H9 (cell line): ENCODE measurements at regions not wholly inside any gene's neighbourhood (a gene's known extent, or its start where the extent isn't known, plus 50 kb on each side); places are given as distances from the start of the nearest gene placed in this dataset.

Experiments used
- DNase-seq: peaks from one replicate; pipeline ENCODE4 v3.0.0-alpha.2; 2017
- H2AFZ ChIP-seq: one replicate; pipeline ENCODE4 v1.6.1; 2013; ENCODE audit warnings: mild to moderate bottlenecking, low read length, control low read depth, moderate library complexity
- H2AK5ac ChIP-seq: 2 replicates; pipeline ENCODE4 v1.6.1; 2013; ENCODE audit warnings: low read length, control low read depth, mixed read lengths; ENCODE audit not compliant: insufficient read length
- H2BK120ac ChIP-seq: one replicate; pipeline ENCODE4 v1.6.1; 2013; ENCODE audit warnings: low read depth, mild to moderate bottlenecking, low read length, control low read depth, inconsistent platforms; ENCODE audit not compliant: poor library complexity, severe bottlenecking
- H2BK12ac ChIP-seq: 2 replicates; pipeline ENCODE4 v1.6.1; 2013; ENCODE audit warnings: low read length, control low read depth, mixed read lengths, low read depth; ENCODE audit not compliant: insufficient read length
- H2BK15ac ChIP-seq: 2 replicates; pipeline ENCODE4 v1.6.1; 2013; ENCODE audit warnings: low read depth, low read length, control low read depth
- H2BK20ac ChIP-seq: one replicate; pipeline ENCODE4 v1.6.1; 2013; ENCODE audit warnings: low read depth, mild to moderate bottlenecking, low read length, control low read depth, inconsistent platforms; ENCODE audit not compliant: poor library complexity, severe bottlenecking
- H2BK5ac ChIP-seq: 2 replicates; pipeline ENCODE4 v1.6.1; 2013; ENCODE audit warnings: low read length, control low read depth, mixed read lengths; ENCODE audit not compliant: insufficient read length
- H3K14ac ChIP-seq: 2 replicates; pipeline ENCODE4 v1.6.1; 2013; ENCODE audit warnings: low read length, control low read depth; ENCODE audit not compliant: insufficient read depth
- H3K18ac ChIP-seq: 2 replicates; pipeline ENCODE4 v1.6.1; 2013; ENCODE audit warnings: low read depth, mild to moderate bottlenecking, mixed read lengths, low read length, control low read depth; ENCODE audit not compliant: insufficient read length
- H3K23ac ChIP-seq: 2 replicates; pipeline ENCODE4 v1.6.1; 2013; ENCODE audit warnings: low read length, control low read depth, mixed read lengths, low read depth; ENCODE audit not compliant: insufficient read length
- H3K23me2 ChIP-seq: 2 replicates; pipeline ENCODE4 v1.6.1; 2013; ENCODE audit warnings: low read depth, mild to moderate bottlenecking, mixed read lengths, low read length, control low read depth; ENCODE audit not compliant: insufficient read length, poor library complexity, severe bottlenecking
- H3K27ac ChIP-seq: 2 replicates; pipeline ENCODE4 v1.5.1; 2013; ENCODE audit warnings: low read length, control low read depth, mixed read lengths, low read depth; ENCODE audit not compliant: insufficient read length
- H3K27me3 ChIP-seq: 2 replicates; pipeline ENCODE4 v1.6.1; 2013; ENCODE audit warnings: low read length, control low read depth, inconsistent platforms; ENCODE audit not compliant: insufficient read depth
- H3K4ac ChIP-seq: 2 replicates; pipeline ENCODE4 v1.6.1; 2013; ENCODE audit warnings: low read depth, mild to moderate bottlenecking, control low read depth, inconsistent platforms, low read length, moderate library complexity
- H3K4me1 ChIP-seq: 2 replicates; pipeline ENCODE4 v1.6.1; 2013; ENCODE audit warnings: low read length, control low read depth, inconsistent platforms; ENCODE audit not compliant: insufficient read depth
- H3K4me2 ChIP-seq: 2 replicates; pipeline ENCODE4 v1.6.1; 2013; ENCODE audit warnings: low read length, control low read depth, mixed read lengths; ENCODE audit not compliant: insufficient read length, insufficient read depth
- H3K56ac ChIP-seq: 2 replicates; pipeline ENCODE4 v1.6.1; 2013; ENCODE audit warnings: low read depth, mild to moderate bottlenecking, mixed read lengths, low read length, control low read depth; ENCODE audit not compliant: insufficient read length
- H3K79me1 ChIP-seq: 2 replicates; pipeline ENCODE4 v1.6.1; 2013; ENCODE audit warnings: low read depth, mild to moderate bottlenecking, moderate library complexity, low read length, control low read depth, inconsistent platforms; ENCODE audit not compliant: insufficient read depth, poor library complexity, severe bottlenecking
- H3K79me2 ChIP-seq: 2 replicates; pipeline ENCODE4 v1.6.1; 2013; ENCODE audit warnings: low read length, control low read depth, inconsistent platforms; ENCODE audit not compliant: insufficient read depth
- H3K9ac ChIP-seq: 2 replicates; pipeline ENCODE4 v1.6.1; 2013; ENCODE audit warnings: low read length, control low read depth, mixed read lengths; ENCODE audit not compliant: insufficient read length; ENCODE audit errors: extremely low read depth
- H3K9me3 ChIP-seq: one replicate; pipeline ENCODE4 v1.6.1; 2013; ENCODE audit warnings: low read depth, low read length, inconsistent platforms; ENCODE audit not compliant: control insufficient read depth
- H3T11ph ChIP-seq: one replicate; pipeline ENCODE4 v1.6.1; 2013; ENCODE audit warnings: mild to moderate bottlenecking, low read length, control low read depth, inconsistent platforms
- H4K20me1 ChIP-seq: one replicate; pipeline ENCODE4 v1.6.1; 2013; ENCODE audit not compliant: control insufficient read depth, insufficient read length, insufficient read depth
- H4K5ac ChIP-seq: 2 replicates; pipeline ENCODE4 v1.6.1; 2013; ENCODE audit warnings: low read depth, mild to moderate bottlenecking, mixed read lengths, low read length, control low read depth; ENCODE audit not compliant: insufficient read length
- H4K8ac ChIP-seq: replicated peaks from 2 replicates; pipeline ENCODE4 v1.6.1; 2013; ENCODE audit warnings: low read length, control low read depth, mixed read lengths, low read depth; ENCODE audit not compliant: insufficient read length
- H4K91ac ChIP-seq: 2 replicates; pipeline ENCODE4 v1.6.1; 2013; ENCODE audit warnings: low read depth, mild to moderate bottlenecking, moderate library complexity, mixed read lengths, low read length, control low read depth; ENCODE audit not compliant: insufficient read length
- H3K27ac Mint-ChIP-seq, 3 experiments: 2 replicates in 2 of 3; 3 replicates in 1 of 3; pipeline ENCODE4 v1.8.0; 2020 to 2021; ENCODE audit warnings: mixed read lengths in 3 of 3, mild to moderate bottlenecking in 1 of 3, moderate library complexity in 1 of 3
- H3K27me3 Mint-ChIP-seq: 2 replicates; pipeline ENCODE4 v1.8.0; 2021; ENCODE audit warnings: low read depth, mild to moderate bottlenecking, moderate library complexity, mixed read lengths
- H3K36me3 Mint-ChIP-seq, 3 experiments: 2 replicates in 2 of 3; 3 replicates in 1 of 3; pipeline ENCODE4 v1.8.0; 2020 to 2021; ENCODE audit warnings: low read depth in 3 of 3, mixed read lengths in 3 of 3; ENCODE audit not compliant: insufficient read depth in 1 of 3
- H3K4me1 Mint-ChIP-seq, 2 experiments: 2 replicates each; pipeline ENCODE4 v1.8.0; 2020; ENCODE audit warnings: mixed read lengths in 2 of 2
- H3K4me3 Mint-ChIP-seq, 2 experiments: 2 replicates in 1 of 2; 3 replicates in 1 of 2; pipeline ENCODE4 v1.8.0; 2020 to 2021; ENCODE audit warnings: mild to moderate bottlenecking in 2 of 2, mixed read lengths in 2 of 2, moderate library complexity in 1 of 2
- H3K9me3 Mint-ChIP-seq, 2 experiments: 2 replicates in 1 of 2; 3 replicates in 1 of 2; pipeline ENCODE4 v1.8.0; 2020; ENCODE audit warnings: mild to moderate bottlenecking in 2 of 2, mixed read lengths in 2 of 2, moderate library complexity in 1 of 2
- WGBS: extraction: QIAGEN DNeasy Blood & Tissue Kit; methylation state at CpG from one replicate; pipeline ENCODE4 v1.1.7; 2013; ENCODE audit warnings: missing lambda C conversion rate, low lambda C conversion rate, mixed read lengths; ENCODE audit not compliant: insufficient read length; ENCODE audit errors: extremely low coverage; 5-methylcytosine and 5-hydroxymethylcytosine counted together
- TF ChIP-seq, protein P1 (sequence below): fragments of 200-600 bp; sonication (generic); conservative IDR thresholded peaks from 3 replicates; pipeline ENCODE4 v1.8.0; 2021; ENCODE audit warnings: antibody characterized with exemption, mild to moderate bottlenecking

DNA sequence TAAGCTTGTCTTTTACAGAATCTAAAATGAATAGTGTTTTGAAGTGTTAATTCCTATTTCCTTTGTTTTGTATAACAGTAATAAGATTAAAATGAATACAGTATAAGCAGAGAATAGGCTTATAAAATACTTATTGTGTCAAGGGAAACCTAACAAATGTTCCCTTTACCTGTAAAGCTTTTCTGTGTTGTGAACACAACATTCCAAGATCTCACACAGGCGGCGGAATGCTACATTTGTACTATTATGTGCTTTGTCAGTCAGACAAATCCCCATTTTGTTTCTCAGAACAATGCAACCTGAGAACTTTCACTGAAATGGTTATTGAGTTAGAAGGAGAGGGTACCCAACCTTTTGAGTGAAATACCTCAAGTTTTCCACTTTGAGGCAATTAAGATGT, 1170.3 kb downstream of the OLFM4 start:
- no CpG with 5 or more reads among the region's 2 CpGs for WGBS
- TF ChIP-seq, protein P1, sequence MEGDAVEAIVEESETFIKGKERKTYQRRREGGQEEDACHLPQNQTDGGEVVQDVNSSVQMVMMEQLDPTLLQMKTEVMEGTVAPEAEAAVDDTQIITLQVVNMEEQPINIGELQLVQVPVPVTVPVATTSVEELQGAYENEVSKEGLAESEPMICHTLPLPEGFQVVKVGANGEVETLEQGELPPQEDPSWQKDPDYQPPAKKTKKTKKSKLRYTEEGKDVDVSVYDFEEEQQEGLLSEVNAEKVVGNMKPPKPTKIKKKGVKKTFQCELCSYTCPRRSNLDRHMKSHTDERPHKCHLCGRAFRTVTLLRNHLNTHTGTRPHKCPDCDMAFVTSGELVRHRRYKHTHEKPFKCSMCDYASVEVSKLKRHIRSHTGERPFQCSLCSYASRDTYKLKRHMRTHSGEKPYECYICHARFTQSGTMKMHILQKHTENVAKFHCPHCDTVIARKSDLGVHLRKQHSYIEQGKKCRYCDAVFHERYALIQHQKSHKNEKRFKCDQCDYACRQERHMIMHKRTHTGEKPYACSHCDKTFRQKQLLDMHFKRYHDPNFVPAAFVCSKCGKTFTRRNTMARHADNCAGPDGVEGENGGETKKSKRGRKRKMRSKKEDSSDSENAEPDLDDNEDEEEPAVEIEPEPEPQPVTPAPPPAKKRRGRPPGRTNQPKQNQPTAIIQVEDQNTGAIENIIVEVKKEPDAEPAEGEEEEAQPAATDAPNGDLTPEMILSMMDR = no peak
- H2BK12ac ChIP-seq = no peak overlapping the region
- no peak overlapping the region for H2BK5ac ChIP-seq
- no peak overlapping the region for H3K27ac ChIP-seq
- Mint-ChIP-seq H3K27me3 (no peaks in the 10 kb centered on the region), H3K4me3 (no peak overlapping the region), H3K4me1 (peaks cover 35 to 48% of the 10 kb centered on the region in 2 experiments), H3K9me3 (no peaks in the 10 kb centered on the region), H3K36me3 (no peaks in the 10 kb centered on the region), H3K27ac (peak overlapping the region in 2 of 3 experiments; percentile 71 to 81; a peak in 3 of 7 replicates)
- H4K91ac ChIP-seq = no peak overlapping the region
- no peak overlapping the region for H4K5ac ChIP-seq
- no peaks in the 10 kb centered on the region for H4K20me1 ChIP-seq
- H3K23ac ChIP-seq = no peak overlapping the region
- H3K79me2 ChIP-seq = no peaks in the 10 kb centered on the region
- no peaks in the 10 kb centered on the region for H3K79me1 ChIP-seq
- no peak overlapping the region for H3K14ac ChIP-seq
- H3K4me1 ChIP-seq = peaks cover 2% of the 10 kb centered on the region; the same call in 1 of the 2 replicates
- H3T11ph ChIP-seq = no peak overlapping the region
- H2BK120ac ChIP-seq = no peak overlapping the region
- H2BK20ac ChIP-seq = no peak overlapping the region
- no peak overlapping the region for H3K56ac ChIP-seq
- no peak overlapping the region for H2AK5ac ChIP-seq
- no peak overlapping the region for H3K18ac ChIP-seq
- H3K9ac ChIP-seq = no peak overlapping the region
- no peak overlapping the region for H3K4me2 ChIP-seq
- no peak overlapping the region for H4K8ac ChIP-seq
- no peak for DNase-seq
- no peak overlapping the region for H3K4ac ChIP-seq
- no peaks in the 10 kb centered on the region for H3K9me3 ChIP-seq
- H2BK15ac ChIP-seq = no peak overlapping the region
- H3K27me3 ChIP-seq = no peaks in the 10 kb centered on the region
- no peak overlapping the region for H2AFZ ChIP-seq
- H3K23me2 ChIP-seq = no peaks in the 10 kb centered on the region
